Naive thymus-derived CD4-positive, alpha-beta T cell (primary cell): ENCODE measurements at regions not wholly inside any gene's neighbourhood (a gene's known extent, or its start where the extent isn't known, plus 50 kb on each side); places are given as distances from the start of the nearest gene placed in this dataset.

Experiments used
- ATAC-seq: fragments of 150-1000 bp; cut with Tn5 transposase; 2 replicates; pipeline ENCODE4 v1.10.0; 2021; ENCODE audit warnings: mild to moderate bottlenecking, moderate library complexity
- CTCF ChIA-PET: fragments of 350-600 bp; sonication (Branson Sonifier 250); formaldehyde crosslinking; loops from one replicate; lab custom pipeline; 2021; ENCODE audit warnings: antibody characterized with exemption; lab: Charles Lee
- POLR2A ChIA-PET: fragments of 350-600 bp; sonication (Branson Sonifier 250); formaldehyde crosslinking; loops from one replicate; lab custom pipeline; 2021; ENCODE audit warnings: antibody characterized with exemption, inconsistent platforms; lab: Charles Lee
- DNase-seq, 9 donors: peaks; one replicate each; pipeline versions ENCODE4 v3.0.0 to v3.0.0-alpha.2; 2020 to 2022; ENCODE audit warnings: mixed read lengths in 1 of 9
- H3K27ac ChIP-seq: one replicate; pipeline ENCODE4 v1.7.0; 2013; ENCODE audit warnings: mild to moderate bottlenecking, low read depth, low read length, moderate library complexity
- H3K27me3 ChIP-seq, 2 donors: one replicate each; pipeline ENCODE4 v1.7.0; 2013; ENCODE audit warnings: low read length in 2 of 2, mild to moderate bottlenecking in 2 of 2, moderate library complexity in 2 of 2; ENCODE audit not compliant: control insufficient read depth in 2 of 2, insufficient read depth in 2 of 2
- H3K36me3 ChIP-seq, 3 experiments: 1 replicate in 2 of 3; 2 replicates in 1 of 3; pipeline ENCODE4 v1.7.0; 2013; ENCODE audit warnings: low read length in 3 of 3, mild to moderate bottlenecking in 3 of 3, moderate library complexity in 1 of 3; ENCODE audit not compliant: insufficient read depth in 3 of 3, control insufficient read depth in 2 of 3
- H3K4me1 ChIP-seq, 2 donors: one replicate each; pipeline ENCODE4 v1.7.0; 2013; ENCODE audit warnings: low read length in 2 of 2, mild to moderate bottlenecking in 2 of 2, moderate library complexity in 1 of 2; ENCODE audit not compliant: control insufficient read depth in 2 of 2, insufficient read depth in 2 of 2
- H3K4me3 ChIP-seq: 2 replicates; pipeline ENCODE4 v1.7.0; 2013; ENCODE audit warnings: mild to moderate bottlenecking, low read length
- H3K9me3 ChIP-seq, 3 experiments: 1 replicate in 2 of 3; 2 replicates in 1 of 3; pipeline ENCODE4 v1.7.0; 2013; ENCODE audit warnings: low read length in 3 of 3; ENCODE audit not compliant: control insufficient read depth in 2 of 3
- H3K27ac Mint-ChIP-seq, 9 donors: one replicate each; pipeline ENCODE4 v1.8.0; 2020 to 2022; ENCODE audit warnings: mixed read lengths in 9 of 9, mild to moderate bottlenecking in 8 of 9, moderate library complexity in 5 of 9, inconsistent platforms in 2 of 9
- H3K27me3 Mint-ChIP-seq, 5 donors: one replicate each; pipeline ENCODE4 v1.8.0; 2021 to 2022; ENCODE audit warnings: mixed read lengths in 5 of 5, mild to moderate bottlenecking in 1 of 5
- H3K36me3 Mint-ChIP-seq, 5 donors: one replicate each; pipeline ENCODE4 v1.8.0; 2020 to 2022; ENCODE audit warnings: mixed read lengths in 5 of 5, mild to moderate bottlenecking in 3 of 5, inconsistent platforms in 1 of 5
- H3K4me1 Mint-ChIP-seq, 7 donors: one replicate each; pipeline ENCODE4 v1.8.0; 2020 to 2022; ENCODE audit warnings: mixed read lengths in 7 of 7, mild to moderate bottlenecking in 3 of 7, inconsistent platforms in 1 of 7
- H3K4me3 Mint-ChIP-seq, 10 donors: one replicate each; pipeline ENCODE4 v1.8.0; 2020 to 2022; ENCODE audit warnings: mild to moderate bottlenecking in 10 of 10, mixed read lengths in 10 of 10, moderate library complexity in 6 of 10, inconsistent platforms in 2 of 10
- H3K9me3 Mint-ChIP-seq, 11 donors: one replicate each; pipeline ENCODE4 v1.8.0; 2020 to 2022; ENCODE audit warnings: mixed read lengths in 11 of 11, mild to moderate bottlenecking in 4 of 11, inconsistent platforms in 1 of 11, moderate library complexity in 1 of 11
- intact Hi-C, 2 donors: fragments of 100-400 bp; cut with micrococcal nuclease; formaldehyde crosslinking; loops; one replicate each; pipeline ENCODE4 v1.15.1; 2023

- Mint-ChIP-seq H3K27me3 (peaks cover 0 to 30% (median 6%) of the 10 kb centered on the region in 5 donors), H3K4me3 (no peak overlapping the region), H3K36me3 (no peaks in the 10 kb centered on the region), H3K9me3 (peaks cover 0 to 4% (median 0%) of the 10 kb centered on the region in 11 donors), H3K27ac (no peak overlapping the region), H3K4me1 (no peaks in the 10 kb centered on the region)
- no peaks in the 10 kb centered on the region for H3K27me3 ChIP-seq
- intact Hi-C loops, result no loop called here
- no peak overlapping the region for H3K27ac ChIP-seq
- H3K9me3 ChIP-seq, result no peaks in the 10 kb centered on the region
- no peak overlapping the region for H3K4me3 ChIP-seq
- DNase-seq (no peak), ATAC-seq (no peak)
- POLR2A ChIA-PET, result no interaction called here
- no peaks in the 10 kb centered on the region for H3K36me3 ChIP-seq
- no peaks in the 10 kb centered on the region for H3K4me1 ChIP-seq
- CTCF ChIA-PET, result no interaction called here
Measured at GRCh38 chr6:4561773-4562400, 214.3 kb upstream of the CDYL start.

GRCh38 chr6:4561078-4561435 lies 215.1 kb upstream of the CDYL start:
- DNase-seq, result no peak
- H3K27ac Mint-ChIP-seq, result no peak overlapping the region
- H3K36me3 ChIP-seq, result no peaks in the 10 kb centered on the region
- POLR2A ChIA-PET, result no interaction called here
- no peaks in the 10 kb centered on the region for H3K36me3 Mint-ChIP-seq
- H3K27ac ChIP-seq, result no peak overlapping the region
- no peaks in the 10 kb centered on the region for H3K9me3 ChIP-seq
- peaks cover 0 to 4% (median 0%) of the 10 kb centered on the region in 11 donors for H3K9me3 Mint-ChIP-seq
- intact Hi-C loops, result no loop called here
- ATAC-seq, result no peak
- no peaks in the 10 kb centered on the region for H3K27me3 ChIP-seq
- no peaks in the 10 kb centered on the region for H3K4me1 ChIP-seq
- H3K27me3 Mint-ChIP-seq, result peaks cover 0 to 30% (median 5%) of the 10 kb centered on the region in 5 donors
- H3K4me3 Mint-ChIP-seq, result no peak overlapping the region
- H3K4me1 Mint-ChIP-seq, result no peaks in the 10 kb centered on the region
- CTCF ChIA-PET, result no interaction called here
- no peak overlapping the region for H3K4me3 ChIP-seq

- H3K27ac ChIP-seq, result no peak overlapping the region
- ChIA-PET POLR2A (no interaction called here), CTCF (interaction anchor here (0.5 kb wide), 1 partner anchor 102 kb away, joined by 3 read pairs; no protein-coding TSS in a partner anchor)
- ATAC-seq (no peak), DNase-seq (no peak)
- Mint-ChIP-seq H3K27me3 (peaks cover 0 to 30% (median 5%) of the 10 kb centered on the region in 5 donors), H3K27ac (no peak overlapping the region), H3K9me3 (peaks cover 0 to 4% (median 0%) of the 10 kb centered on the region in 11 donors), H3K4me3 (no peak overlapping the region), H3K4me1 (no peaks in the 10 kb centered on the region), H3K36me3 (no peaks in the 10 kb centered on the region)
- H3K9me3 ChIP-seq, result no peaks in the 10 kb centered on the region
- intact Hi-C loops, result no loop called here
- H3K4me3 ChIP-seq, result no peak overlapping the region
- H3K36me3 ChIP-seq, result no peaks in the 10 kb centered on the region
- H3K4me1 ChIP-seq, result no peaks in the 10 kb centered on the region
- no peaks in the 10 kb centered on the region for H3K27me3 ChIP-seq
Measured at GRCh38 chr6:4560221-4561077, 215.8 kb upstream of the CDYL start.

GRCh38 chr6:4559281-4559875 lies 216.8 kb upstream of the CDYL start:
- Mint-ChIP-seq H3K27me3 (peaks cover 0 to 30% (median 6%) of the 10 kb centered on the region in 5 donors), H3K4me1 (no peaks in the 10 kb centered on the region), H3K9me3 (peaks cover 0 to 4% (median 0%) of the 10 kb centered on the region in 11 donors), H3K27ac (no peak overlapping the region), H3K36me3 (no peaks in the 10 kb centered on the region), H3K4me3 (no peak overlapping the region)
- H3K36me3 ChIP-seq, result no peaks in the 10 kb centered on the region
- ChIA-PET CTCF (no interaction called here), POLR2A (no interaction called here)
- ATAC-seq (peak; percentile 32), DNase-seq (no peak)
- H3K9me3 ChIP-seq, result no peaks in the 10 kb centered on the region
- no peaks in the 10 kb centered on the region for H3K4me1 ChIP-seq
- no peak overlapping the region for H3K27ac ChIP-seq
- no peak overlapping the region for H3K4me3 ChIP-seq
- intact Hi-C loops, result no loop called here
- H3K27me3 ChIP-seq, result no peaks in the 10 kb centered on the region

GRCh38 chr6:4554645-4555044 lies 221.6 kb upstream of the CDYL start:
- intact Hi-C loops, result no loop called here
- H3K4me1 ChIP-seq, result no peaks in the 10 kb centered on the region
- ChIA-PET POLR2A (no interaction called here), CTCF (no interaction called here)
- H3K36me3 Mint-ChIP-seq, result no peaks in the 10 kb centered on the region
- peaks cover 0 to 1% (median 0%) of the 10 kb centered on the region in 7 donors for H3K4me1 Mint-ChIP-seq
- no peak overlapping the region for H3K27ac ChIP-seq
- H3K36me3 ChIP-seq, result no peaks in the 10 kb centered on the region
- no peak for DNase-seq
- H3K4me3 Mint-ChIP-seq, result no peak overlapping the region
- peaks cover 0 to 33% (median 20%) of the 10 kb centered on the region in 5 donors for H3K27me3 Mint-ChIP-seq
- no peak overlapping the region for H3K27ac Mint-ChIP-seq
- H3K9me3 Mint-ChIP-seq, result peaks cover 0 to 7% (median 0%) of the 10 kb centered on the region in 11 donors
- H3K27me3 ChIP-seq, result no peaks in the 10 kb centered on the region
- no peak for ATAC-seq
- no peak overlapping the region for H3K4me3 ChIP-seq
- H3K9me3 ChIP-seq, result no peaks in the 10 kb centered on the region

- Histone ChIP-seq H3K9me3 (no peaks in the 10 kb centered on the region), H3K36me3 (no peaks in the 10 kb centered on the region), H3K27ac (no peak overlapping the region), H3K4me1 (no peaks in the 10 kb centered on the region), H3K27me3 (no peaks in the 10 kb centered on the region), H3K4me3 (no peak overlapping the region)
- H3K4me1 Mint-ChIP-seq, result peaks cover 0 to 3% (median 0%) of the 10 kb centered on the region in 7 donors
- no peak overlapping the region for H3K4me3 Mint-ChIP-seq
- peaks cover 0 to 23% (median 20%) of the 10 kb centered on the region in 5 donors for H3K27me3 Mint-ChIP-seq
- ChIA-PET POLR2A (no interaction called here), CTCF (no interaction called here)
- H3K27ac Mint-ChIP-seq, result no peak overlapping the region
- intact Hi-C loops, result no loop called here
- peaks cover 0 to 8% (median 2%) of the 10 kb centered on the region in 11 donors for H3K9me3 Mint-ChIP-seq
- H3K36me3 Mint-ChIP-seq, result no peaks in the 10 kb centered on the region
- ATAC-seq (no peak), DNase-seq (no peak)
Measured at GRCh38 chr6:4553387-4553786, 222.8 kb upstream of the CDYL start.
